ENCODE measurements at regions not wholly inside any gene's neighbourhood (a gene's known extent, or its start where the extent isn't known, plus 50 kb on each side); places are given as distances from the start of the nearest gene placed in this dataset.

DNA sequence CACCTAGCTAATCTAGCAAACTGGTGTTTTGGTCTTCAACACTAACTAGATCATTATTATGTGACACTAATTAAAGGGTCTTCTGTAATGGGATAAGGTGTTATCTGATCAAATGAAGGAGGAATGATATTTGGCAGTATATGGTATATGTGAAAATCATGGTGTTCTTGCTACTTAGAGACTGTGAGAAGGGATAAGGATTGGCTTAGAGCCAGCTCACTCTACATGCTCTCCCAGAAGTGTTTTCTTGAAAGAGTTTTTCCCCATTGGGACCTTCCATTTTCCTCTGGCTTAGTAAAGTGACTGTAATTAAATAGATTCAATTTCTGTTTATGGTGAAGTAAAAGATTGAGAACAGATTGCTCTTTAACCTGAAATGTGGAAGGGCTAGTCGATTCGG is 71.2 kb upstream of the RGL1 start:
- TF ChIP-seq POLR2A (IDR thresholded peaks at IDR 0.05) = no peak
- TF ChIP-seq, protein P1, sequence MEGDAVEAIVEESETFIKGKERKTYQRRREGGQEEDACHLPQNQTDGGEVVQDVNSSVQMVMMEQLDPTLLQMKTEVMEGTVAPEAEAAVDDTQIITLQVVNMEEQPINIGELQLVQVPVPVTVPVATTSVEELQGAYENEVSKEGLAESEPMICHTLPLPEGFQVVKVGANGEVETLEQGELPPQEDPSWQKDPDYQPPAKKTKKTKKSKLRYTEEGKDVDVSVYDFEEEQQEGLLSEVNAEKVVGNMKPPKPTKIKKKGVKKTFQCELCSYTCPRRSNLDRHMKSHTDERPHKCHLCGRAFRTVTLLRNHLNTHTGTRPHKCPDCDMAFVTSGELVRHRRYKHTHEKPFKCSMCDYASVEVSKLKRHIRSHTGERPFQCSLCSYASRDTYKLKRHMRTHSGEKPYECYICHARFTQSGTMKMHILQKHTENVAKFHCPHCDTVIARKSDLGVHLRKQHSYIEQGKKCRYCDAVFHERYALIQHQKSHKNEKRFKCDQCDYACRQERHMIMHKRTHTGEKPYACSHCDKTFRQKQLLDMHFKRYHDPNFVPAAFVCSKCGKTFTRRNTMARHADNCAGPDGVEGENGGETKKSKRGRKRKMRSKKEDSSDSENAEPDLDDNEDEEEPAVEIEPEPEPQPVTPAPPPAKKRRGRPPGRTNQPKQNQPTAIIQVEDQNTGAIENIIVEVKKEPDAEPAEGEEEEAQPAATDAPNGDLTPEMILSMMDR (IDR thresholded peaks at IDR 0.05) = no peak
- WGBS, 4 donors = 88 to 95% (median 92%) methylated on average over 2 of the region's 2 CpGs
- Histone ChIP-seq H3K27ac (no peak overlapping the region), H3K27me3 (no peaks in the 10 kb centered on the region), H3K4me3 (no peak overlapping the region), H3K36me3 (replicated peaks in 1 of 2) (no peaks in the 10 kb centered on the region), H3K4me1 (replicated peaks in 1 of 2) (peaks cover 0 to 24% of the 10 kb centered on the region in 2 donors), H3K9me3 (replicated peaks in 1 of 3) (no peaks in the 10 kb centered on the region)
- intact Hi-C loops (cut with DNase I) = no loop called here
- DNase-seq = no peak

DNA sequence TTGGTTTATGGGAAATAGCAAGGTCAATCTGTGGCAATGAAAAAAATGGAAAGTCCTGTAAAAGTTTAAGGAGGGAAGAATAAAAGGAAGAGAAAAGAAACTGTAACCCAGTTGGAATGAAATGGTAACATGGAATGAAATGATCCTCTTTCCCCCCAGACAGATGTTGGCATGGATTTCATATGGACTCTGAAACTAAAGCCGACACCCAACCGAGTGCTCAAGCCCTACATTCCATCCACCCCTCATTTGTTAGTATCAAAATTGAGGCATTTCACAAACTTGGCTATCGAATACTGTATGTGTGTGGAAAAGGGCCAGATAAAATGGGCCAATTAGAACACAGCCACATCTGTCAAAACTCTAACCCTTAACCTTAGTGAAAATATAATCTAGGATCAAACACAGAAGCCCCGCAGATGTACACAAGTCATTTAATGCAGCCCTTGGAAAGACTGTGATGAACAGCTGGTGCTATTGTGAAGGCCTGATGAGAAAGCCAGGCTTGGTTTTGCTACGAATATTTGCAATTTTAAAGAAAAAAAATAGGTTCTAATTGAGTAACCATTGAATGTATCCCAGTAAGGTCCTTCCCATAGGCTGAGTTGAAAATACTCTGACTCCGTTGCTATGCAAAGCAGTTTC is 72.6 kb upstream of the RGL1 start:
- intact Hi-C loops (cut with DNase I) = no loop called here
- Histone ChIP-seq H3K27me3 (no peaks in the 10 kb centered on the region), H3K9me3 (replicated peaks in 1 of 3) (no peaks in the 10 kb centered on the region), H3K4me3 (no peak overlapping the region), H3K27ac (no peak overlapping the region), H3K36me3 (replicated peaks in 1 of 2) (no peaks in the 10 kb centered on the region), H3K4me1 (replicated peaks in 1 of 2) (peaks cover 0 to 24% of the 10 kb centered on the region in 2 donors)
- no peak for DNase-seq
- 86 to 95% (median 93%) methylated on average over 6 of the region's 6 CpGs for WGBS, 4 donors
- TF ChIP-seq POLR2A (IDR thresholded peaks at IDR 0.05) = no peak
- TF ChIP-seq, protein P1 (IDR thresholded peaks at IDR 0.05) = no peak

DNA sequence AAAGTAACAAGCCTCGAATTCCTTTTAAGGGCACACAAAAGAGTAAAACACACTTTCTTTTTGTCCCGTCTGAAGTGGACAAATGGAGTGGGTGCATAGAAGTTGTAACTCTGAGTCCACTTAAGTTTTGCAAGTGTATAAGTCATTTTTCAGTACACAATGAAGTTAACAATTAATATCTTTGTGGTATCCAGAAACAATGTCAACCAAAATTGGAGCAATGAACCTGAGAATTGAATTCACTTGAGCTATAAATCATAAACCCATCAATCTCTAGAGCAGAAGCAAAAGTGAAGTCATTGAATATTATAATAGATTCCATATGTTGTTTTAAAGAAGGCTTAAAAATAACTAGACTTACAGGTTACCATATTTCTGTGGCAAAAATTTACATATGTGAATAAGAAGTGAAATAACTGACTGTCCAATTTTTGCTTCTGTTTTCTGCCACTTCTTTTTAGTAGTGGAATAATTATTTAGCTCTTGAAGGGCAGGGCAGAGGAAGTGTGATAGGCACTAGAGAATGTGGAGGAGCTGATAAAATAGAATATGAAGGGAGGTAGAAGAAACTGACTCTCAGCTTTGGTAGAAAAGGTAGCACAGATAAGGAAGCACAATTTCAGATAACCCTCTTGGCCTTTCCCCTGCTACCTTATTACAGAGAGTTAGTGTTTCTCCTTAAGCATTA is 73.9 kb upstream of the RGL1 start:
- 79 to 87% (median 86%) methylated on average over 2 of the region's 2 CpGs for WGBS, 4 donors
- intact Hi-C loops (cut with DNase I) = no loop called here

DNA sequence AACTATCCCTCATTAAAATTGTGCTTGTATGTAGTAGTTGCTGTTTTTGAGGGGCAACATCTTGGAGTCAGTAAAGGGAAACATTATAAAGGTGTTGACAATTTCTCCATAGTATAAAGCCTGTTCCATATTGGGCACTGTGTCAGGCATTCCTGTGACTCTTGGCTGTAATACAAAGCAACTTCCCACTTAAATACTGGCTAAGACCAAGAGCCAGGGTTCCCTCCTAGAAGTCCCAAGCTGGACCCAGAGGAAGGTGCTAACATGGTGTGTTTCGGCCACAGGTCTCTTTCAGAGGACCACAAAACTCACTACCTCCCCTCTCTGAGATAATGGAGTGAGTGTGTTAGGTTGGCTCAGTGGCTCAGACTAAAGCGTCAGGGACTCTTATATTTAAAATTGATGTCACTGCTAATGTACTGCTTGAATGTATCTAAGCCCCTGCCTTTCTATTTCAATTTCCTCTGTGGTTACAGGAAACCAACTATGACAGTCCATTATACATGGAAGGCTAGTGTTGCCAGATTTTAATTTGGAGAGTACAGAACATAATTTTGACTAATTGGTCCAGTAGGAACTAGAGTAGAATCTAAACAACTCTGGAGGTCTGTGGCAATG is 74.7 kb upstream of the RGL1 start:
- WGBS, 4 donors = 81 to 89% (median 87%) methylated on average over 2 of the region's 2 CpGs
- Histone ChIP-seq H3K27me3 (no peaks in the 10 kb centered on the region), H3K9me3 (replicated peaks in 1 of 3) (no peaks in the 10 kb centered on the region), H3K27ac (no peak overlapping the region), H3K36me3 (replicated peaks in 1 of 2) (no peaks in the 10 kb centered on the region), H3K4me3 (no peak overlapping the region), H3K4me1 (replicated peaks in 1 of 2) (peaks cover 0 to 14% of the 10 kb centered on the region in 2 donors)
- no peak for DNase-seq
- TF ChIP-seq POLR2A (IDR thresholded peaks at IDR 0.05) = no peak
- TF ChIP-seq, protein P1 (IDR thresholded peaks at IDR 0.05) = no peak
- intact Hi-C loops (cut with DNase I) = no loop called here

More for the DNA sequence above, 73.9 kb upstream of the RGL1 start:
- DNase-seq = no peak
- Histone ChIP-seq H3K36me3 (replicated peaks in 1 of 2) (no peaks in the 10 kb centered on the region), H3K27ac (no peak overlapping the region), H3K27me3 (no peaks in the 10 kb centered on the region), H3K9me3 (replicated peaks in 1 of 3) (no peaks in the 10 kb centered on the region), H3K4me1 (replicated peaks in 1 of 2) (peaks cover 0 to 22% of the 10 kb centered on the region in 2 donors), H3K4me3 (no peak overlapping the region)
- TF ChIP-seq, protein P1 (IDR thresholded peaks at IDR 0.05) = no peak
- no peak for TF ChIP-seq POLR2A (IDR thresholded peaks at IDR 0.05)
